Omental fat pad (tissue), 3 donors: ENCODE measurements at regions not wholly inside any gene's neighbourhood (a gene's known extent, or its start where the extent isn't known, plus 50 kb on each side); places are given as distances from the start of the nearest gene placed in this dataset.

Source experiments
- ATAC-seq: fragments of 150-250 bp; one replicate; pipeline ENCODE4 v1.9.1; 2016; ENCODE audit warnings: mild to moderate bottlenecking, moderate library complexity; ENCODE audit not compliant: low FRiP score
- DNase-seq: peaks from one replicate; pipeline ENCODE4 v3.0.0-alpha.2; 2019; ENCODE audit warnings: low spot score
- CTCF ChIP-seq, 3 donors: fragments of 450-650 bp; IDR thresholded peaks; one replicate each; pipeline ENCODE4 v1.5.1; 2016 to 2017; ENCODE audit warnings: antibody characterized with exemption in 3 of 3, mild to moderate bottlenecking in 3 of 3, moderate library complexity in 2 of 3

- no peak for TF ChIP-seq CTCF (IDR thresholded peaks at IDR 0.05)
- ATAC-seq: no peak
- DNase-seq: no peak
Measured at GRCh38 chr1:231091831-231092301, 51.8 kb upstream of the FAM89A start.

DNA sequence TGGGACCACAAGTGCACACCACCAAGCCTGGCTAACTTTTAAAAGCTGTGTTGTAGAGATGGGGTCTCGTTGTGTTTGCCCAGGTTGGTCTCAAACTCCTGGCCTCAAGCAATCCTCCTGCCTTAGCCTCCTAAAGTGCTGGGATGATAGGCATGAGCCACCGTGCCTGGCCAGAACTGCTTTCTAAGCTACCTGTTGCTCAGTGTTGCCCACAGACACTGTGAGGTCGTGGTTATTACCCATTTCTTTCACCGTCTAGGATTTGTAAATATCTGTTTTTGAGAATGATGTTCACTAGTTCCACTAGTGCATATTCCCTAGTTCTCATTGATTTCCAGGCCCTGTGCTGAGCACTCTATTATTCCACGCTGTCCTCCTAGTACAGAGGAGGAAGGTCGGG, 51.4 kb upstream of the FAM89A start:
- no peak for ATAC-seq
- DNase-seq: no peak

More for the DNA sequence above, 51.4 kb upstream of the FAM89A start:
- TF ChIP-seq CTCF (IDR thresholded peaks at IDR 0.05): no peak
